ENCODE measurements at regions not wholly inside any gene's neighbourhood (a gene's known extent, or its start where the extent isn't known, plus 50 kb on each side); places are given as distances from the start of the nearest gene placed in this dataset.

DNA sequence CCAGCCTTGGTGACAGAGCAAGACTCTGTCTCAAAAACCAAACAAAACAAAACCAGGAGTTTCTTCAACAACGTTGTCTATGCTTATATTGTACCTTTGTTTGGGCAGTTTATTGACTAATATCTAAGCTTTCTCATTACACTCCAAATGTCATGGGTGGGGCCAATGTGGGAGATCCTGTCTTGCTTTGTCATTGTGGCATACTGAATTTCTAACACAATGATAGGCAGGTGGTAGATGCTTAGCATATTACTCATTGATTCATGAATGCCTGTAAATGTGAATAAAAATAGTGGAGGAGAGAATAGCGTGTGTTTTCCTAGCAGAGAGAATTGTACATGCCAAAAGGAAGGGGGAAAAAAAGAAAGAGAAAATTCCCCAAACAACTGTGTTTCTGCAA lies 802.5 kb upstream of the EEF2KMT start:
- Histone ChIP-seq H3K4me1 (ENCODE audit: insufficient read depth, low read length) (no peaks in the 10 kb centered on the region), H3K27me3 (ENCODE audit: control insufficient read depth in 1 of 2, insufficient read depth in 2 of 2, low read length in 2 of 2) (no peaks in the 10 kb centered on the region), H3K4me3 (replicated peaks in 1 of 3; ENCODE audit: insufficient read depth in 1 of 3, low read depth in 2 of 3, low read length in 3 of 3) (no peak overlapping the region), H2AFZ (ENCODE audit: low read length) (no peak overlapping the region), H3K9me3 (ENCODE audit: low read length) (no peaks in the 10 kb centered on the region), H3K27ac (ENCODE audit: extremely low read length, insufficient read depth, low read length) (no peak overlapping the region), H3K36me3 (replicated peaks in 1 of 2; ENCODE audit: control insufficient read depth in 1 of 2, insufficient read depth in 2 of 2, low read length in 2 of 2) (no peaks in the 10 kb centered on the region), H3K9ac (ENCODE audit: insufficient read depth, low read depth, low read length) (no peak overlapping the region), H3K79me2 (ENCODE audit: insufficient read depth, low read length) (no peaks in the 10 kb centered on the region), H3K4me2 (ENCODE audit: low read depth, low read length) (no peak overlapping the region), H4K20me1 (ENCODE audit: insufficient read depth, low read length) (no peaks in the 10 kb centered on the region)
- ChIA-PET POLR2A (no interaction called here), CTCF (ENCODE audit: low intra/inter-chr PET ratio, low total read pairs) (no interaction called here)
- no peak for ATAC-seq
- WGBS (ENCODE audit: low lambda C conversion rate): 8% methylated on average over 2 of the region's 2 CpGs
- intact Hi-C loops (cut with micrococcal nuclease; ENCODE audit: unreplicated experiment) (no loop called here), in situ Hi-C loops (cut with HindIII; ENCODE audit: extremely low pct_ligation_motif_present, low pct_unique_long_range_greater_than_20kb) (no loop called here)
- DNase-seq (ENCODE audit: low spot score): no peak
- BruUV-seq (replicated peaks): no TSS peak
- TF ChIP-seq, protein P1, sequence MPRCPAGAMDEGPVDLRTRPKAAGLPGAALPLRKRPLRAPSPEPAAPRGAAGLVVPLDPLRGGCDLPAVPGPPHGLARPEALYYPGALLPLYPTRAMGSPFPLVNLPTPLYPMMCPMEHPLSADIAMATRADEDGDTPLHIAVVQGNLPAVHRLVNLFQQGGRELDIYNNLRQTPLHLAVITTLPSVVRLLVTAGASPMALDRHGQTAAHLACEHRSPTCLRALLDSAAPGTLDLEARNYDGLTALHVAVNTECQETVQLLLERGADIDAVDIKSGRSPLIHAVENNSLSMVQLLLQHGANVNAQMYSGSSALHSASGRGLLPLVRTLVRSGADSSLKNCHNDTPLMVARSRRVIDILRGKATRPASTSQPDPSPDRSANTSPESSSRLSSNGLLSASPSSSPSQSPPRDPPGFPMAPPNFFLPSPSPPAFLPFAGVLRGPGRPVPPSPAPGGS (CRISPR knock-in tag; IDR thresholded peaks at IDR 0.05): no peak
- no peak for TF ChIP-seq ARNT2 (CRISPR knock-in tag; IDR thresholded peaks at IDR 0.05; ENCODE audit: low read depth)
- TF ChIP-seq TCF12 (IDR thresholded peaks at IDR 0.05): no peak
- no peak for TF ChIP-seq TCF12 (CRISPR knock-in tag; IDR thresholded peaks at IDR 0.05)
- TF ChIP-seq MLLT10 (CRISPR knock-in tag; IDR thresholded peaks at IDR 0.05): no peak
- TF ChIP-seq, protein P2, sequence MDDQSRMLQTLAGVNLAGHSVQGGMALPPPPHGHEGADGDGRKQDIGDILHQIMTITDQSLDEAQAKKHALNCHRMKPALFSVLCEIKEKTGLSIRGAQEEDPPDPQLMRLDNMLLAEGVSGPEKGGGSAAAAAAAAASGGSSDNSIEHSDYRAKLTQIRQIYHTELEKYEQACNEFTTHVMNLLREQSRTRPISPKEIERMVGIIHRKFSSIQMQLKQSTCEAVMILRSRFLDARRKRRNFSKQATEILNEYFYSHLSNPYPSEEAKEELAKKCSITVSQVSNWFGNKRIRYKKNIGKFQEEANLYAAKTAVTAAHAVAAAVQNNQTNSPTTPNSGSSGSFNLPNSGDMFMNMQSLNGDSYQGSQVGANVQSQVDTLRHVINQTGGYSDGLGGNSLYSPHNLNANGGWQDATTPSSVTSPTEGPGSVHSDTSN (CRISPR knock-in tag; IDR thresholded peaks at IDR 0.05; ENCODE audit: borderline replicate concordance): no peak
- no peak for TF ChIP-seq TBP (CRISPR knock-in tag; IDR thresholded peaks at IDR 0.05)
- TF ChIP-seq, protein P3, sequence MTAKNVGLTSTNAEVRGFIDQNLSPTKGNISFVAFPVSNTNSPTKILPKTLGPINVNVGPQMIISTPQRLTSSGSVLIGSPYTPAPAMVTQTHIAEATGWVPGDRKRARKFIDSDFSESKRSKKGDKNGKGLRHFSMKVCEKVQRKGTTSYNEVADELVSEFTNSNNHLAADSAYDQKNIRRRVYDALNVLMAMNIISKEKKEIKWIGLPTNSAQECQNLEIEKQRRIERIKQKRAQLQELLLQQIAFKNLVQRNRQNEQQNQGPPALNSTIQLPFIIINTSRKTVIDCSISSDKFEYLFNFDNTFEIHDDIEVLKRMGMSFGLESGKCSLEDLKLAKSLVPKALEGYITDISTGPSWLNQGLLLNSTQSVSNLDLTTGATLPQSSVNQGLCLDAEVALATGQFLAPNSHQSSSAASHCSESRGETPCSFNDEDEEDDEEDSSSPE (CRISPR knock-in tag; IDR thresholded peaks at IDR 0.05): no peak
- TF ChIP-seq NR3C1 (CRISPR knock-in tag; IDR thresholded peaks at IDR 0.05): no peak
- TF ChIP-seq, protein P4, sequence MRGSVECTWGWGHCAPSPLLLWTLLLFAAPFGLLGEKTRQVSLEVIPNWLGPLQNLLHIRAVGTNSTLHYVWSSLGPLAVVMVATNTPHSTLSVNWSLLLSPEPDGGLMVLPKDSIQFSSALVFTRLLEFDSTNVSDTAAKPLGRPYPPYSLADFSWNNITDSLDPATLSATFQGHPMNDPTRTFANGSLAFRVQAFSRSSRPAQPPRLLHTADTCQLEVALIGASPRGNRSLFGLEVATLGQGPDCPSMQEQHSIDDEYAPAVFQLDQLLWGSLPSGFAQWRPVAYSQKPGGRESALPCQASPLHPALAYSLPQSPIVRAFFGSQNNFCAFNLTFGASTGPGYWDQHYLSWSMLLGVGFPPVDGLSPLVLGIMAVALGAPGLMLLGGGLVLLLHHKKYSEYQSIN (CRISPR knock-in tag; IDR thresholded peaks at IDR 0.05; ENCODE audit: borderline replicate concordance): no peak
- no peak for TF ChIP-seq ZBTB1 (CRISPR knock-in tag; IDR thresholded peaks at IDR 0.05; ENCODE audit: borderline replicate concordance)
- no peak for TF ChIP-seq ZBTB8A (CRISPR knock-in tag; IDR thresholded peaks at IDR 0.05; ENCODE audit: borderline replicate concordance, low read depth)
- FAIRE-seq: no peak

Measured in HepG2 (cell line).